ENCODE measurements at regions not wholly inside any gene's neighbourhood (a gene's known extent, or its start where the extent isn't known, plus 50 kb on each side); places are given as distances from the start of the nearest gene placed in this dataset.

GRCh38 chr11:8826139-8826786 is 84.7 kb upstream of the AKIP1 start:
- DNase-seq, result peak; percentile 95

GRCh38 chr11:8826901-8827560 is 84.0 kb upstream of the AKIP1 start:
- no peak for DNase-seq

GRCh38 chr11:8828046-8828445 is 82.9 kb upstream of the AKIP1 start:
- DNase-seq, result no peak

- peak; percentile 81 for DNase-seq
Measured at GRCh38 chr11:8828580-8829361, 82.2 kb upstream of the AKIP1 start.

GRCh38 chr11:8829556-8829955 is 81.4 kb upstream of the AKIP1 start:
- DNase-seq, result no peak

- DNase-seq, result no peak
Measured at GRCh38 chr11:8830641-8831040, 80.3 kb upstream of the AKIP1 start.

- no peak for DNase-seq
Measured at GRCh38 chr11:8831861-8832260, 79.1 kb upstream of the AKIP1 start.

- DNase-seq, result peak; percentile 92
Measured at GRCh38 chr11:8832571-8833260, 78.3 kb upstream of the AKIP1 start.

GRCh38 chr11:8833568-8834315 is 77.2 kb upstream of the AKIP1 start:
- DNase-seq, result peak; percentile 42

GRCh38 chr11:8834379-8834778 is 76.6 kb upstream of the AKIP1 start:
- DNase-seq, result peak; percentile 60

GRCh38 chr11:8838248-8838647 is 72.7 kb upstream of the AKIP1 start:
- DNase-seq, result peak; percentile 39

GRCh38 chr11:8839306-8839956 is 71.6 kb upstream of the AKIP1 start:
- peak; percentile 14 for DNase-seq

GRCh38 chr11:8839957-8840945 is 70.7 kb upstream of the AKIP1 start:
- DNase-seq, result no peak

GRCh38 chr11:8841899-8842298 is 69.1 kb upstream of the AKIP1 start:
- no peak for DNase-seq

GRCh38 chr11:8858808-8859207 is 52.2 kb upstream of the AKIP1 start:
- no peak for DNase-seq
